Body of pancreas (tissue), 4 donors: ENCODE measurements at regions not wholly inside any gene's neighbourhood (a gene's known extent, or its start where the extent isn't known, plus 50 kb on each side); places are given as distances from the start of the nearest gene placed in this dataset.

Source experiments
- ATAC-seq: fragments of 150-250 bp; one replicate; pipeline ENCODE4 v1.9.1; 2016
- DNase-seq, 4 donors: peaks; one replicate each; pipeline ENCODE4 v3.0.0-alpha.2; 2019
- H3K27ac ChIP-seq, 4 donors: fragments of 200-600 bp; sonication (generic); 1 replicate in 3 of 4; 2 replicates in 1 of 4; pipeline versions ENCODE4 v1.5.1 to v1.6.1; 2016 to 2019; ENCODE audit warnings: mild to moderate bottlenecking in 1 of 4, mixed read lengths in 1 of 4, moderate library complexity in 1 of 4
- H3K27me3 ChIP-seq, 2 donors: fragments of 200-600 bp; sonication (generic); one replicate each; pipeline ENCODE4 v1.6.0; 2016; ENCODE audit warnings: mild to moderate bottlenecking in 1 of 2
- H3K36me3 ChIP-seq, 2 donors: fragments of 200-600 bp; sonication (generic); replicated peaks in 1 of 2; 2 replicates each; pipeline ENCODE4 v1.5.1; 2016; ENCODE audit warnings: low read depth in 2 of 2; ENCODE audit not compliant: insufficient read depth in 1 of 2
- H3K4me1 ChIP-seq: fragments of 200-600 bp; sonication (generic); one replicate; pipeline ENCODE4 v1.6.0; 2016
- H3K4me3 ChIP-seq, 2 donors: fragments of 200-600 bp; sonication (generic); 1 replicate in 1 of 2; 2 replicates in 1 of 2; pipeline ENCODE4 v1.5.1; 2016 to 2019
- H3K9me3 ChIP-seq, 3 donors: fragments of 200-600 bp; sonication (generic); 1 replicate in 2 of 3; 2 replicates in 1 of 3; pipeline ENCODE4 v1.5.1; 2016
- POLR2A ChIP-seq, 3 donors: fragments of 450-650 bp; IDR thresholded peaks; one replicate each; pipeline ENCODE4 v1.6.1; 2016; ENCODE audit warnings: antibody characterized with exemption in 3 of 3, mild to moderate bottlenecking in 2 of 3
- WGBS, 2 donors: methylation state at CpG; one replicate each; pipeline ENCODE4 v1.1.5; 2017; 5-methylcytosine and 5-hydroxymethylcytosine counted together
- intact Hi-C: fragments of 100-400 bp; cut with DNase I; formaldehyde crosslinking; loops from one replicate; pipeline ENCODE4 v1.15.1; 2023
- TF ChIP-seq, protein P1 (sequence below), 7 experiments: fragments of 450-650 bp in 4 of 7; fragments of 200-600 bp in 3 of 7; sonication (generic) in 3 of 7; IDR thresholded peaks; one replicate each; pipeline ENCODE4 v1.5.1; 2016 to 2019; ENCODE audit warnings: antibody characterized with exemption in 7 of 7

DNA sequence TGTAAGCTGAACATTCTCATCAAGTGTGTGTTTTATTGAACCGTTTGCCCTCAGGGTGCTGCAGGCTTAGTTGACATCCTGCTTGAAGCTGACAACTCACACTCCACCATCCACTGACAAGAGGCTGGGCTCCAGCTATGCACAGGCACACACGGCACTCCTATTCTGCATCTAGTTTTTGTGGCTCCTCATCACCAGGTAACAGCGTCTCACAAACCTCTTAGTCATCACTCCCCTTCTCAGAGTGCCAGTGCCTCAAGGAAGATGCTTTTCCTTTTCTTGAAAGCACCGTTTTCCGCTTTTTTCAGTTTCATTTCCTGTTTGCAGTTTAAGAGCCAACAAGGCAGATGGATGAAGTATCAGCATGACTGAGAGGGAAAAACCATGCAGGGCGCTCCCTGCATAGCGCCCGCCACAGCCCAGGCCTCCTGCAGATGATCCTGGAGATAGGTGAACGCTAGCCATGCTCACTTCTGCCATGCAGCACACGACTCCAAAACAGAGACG is 491.2 kb downstream of the COG6 start:
- H3K27me3 ChIP-seq = no peaks in the 10 kb centered on the region
- TF ChIP-seq, protein P1, sequence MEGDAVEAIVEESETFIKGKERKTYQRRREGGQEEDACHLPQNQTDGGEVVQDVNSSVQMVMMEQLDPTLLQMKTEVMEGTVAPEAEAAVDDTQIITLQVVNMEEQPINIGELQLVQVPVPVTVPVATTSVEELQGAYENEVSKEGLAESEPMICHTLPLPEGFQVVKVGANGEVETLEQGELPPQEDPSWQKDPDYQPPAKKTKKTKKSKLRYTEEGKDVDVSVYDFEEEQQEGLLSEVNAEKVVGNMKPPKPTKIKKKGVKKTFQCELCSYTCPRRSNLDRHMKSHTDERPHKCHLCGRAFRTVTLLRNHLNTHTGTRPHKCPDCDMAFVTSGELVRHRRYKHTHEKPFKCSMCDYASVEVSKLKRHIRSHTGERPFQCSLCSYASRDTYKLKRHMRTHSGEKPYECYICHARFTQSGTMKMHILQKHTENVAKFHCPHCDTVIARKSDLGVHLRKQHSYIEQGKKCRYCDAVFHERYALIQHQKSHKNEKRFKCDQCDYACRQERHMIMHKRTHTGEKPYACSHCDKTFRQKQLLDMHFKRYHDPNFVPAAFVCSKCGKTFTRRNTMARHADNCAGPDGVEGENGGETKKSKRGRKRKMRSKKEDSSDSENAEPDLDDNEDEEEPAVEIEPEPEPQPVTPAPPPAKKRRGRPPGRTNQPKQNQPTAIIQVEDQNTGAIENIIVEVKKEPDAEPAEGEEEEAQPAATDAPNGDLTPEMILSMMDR (IDR thresholded peaks at IDR 0.05) = no peak
- TF ChIP-seq POLR2A (IDR thresholded peaks at IDR 0.05) = no peak
- 65 to 84% methylated on average over 11 of the region's 11 CpGs for WGBS, 2 donors
- H3K4me3 ChIP-seq = no peak overlapping the region
- peaks cover 7% of the 10 kb centered on the region for H3K4me1 ChIP-seq
- intact Hi-C loops = no loop called here
- ATAC-seq (no peak), DNase-seq (no peak)
- no peaks in the 10 kb centered on the region for H3K9me3 ChIP-seq
- H3K36me3 ChIP-seq = no peaks in the 10 kb centered on the region
- H3K27ac ChIP-seq = no peak overlapping the region

DNA sequence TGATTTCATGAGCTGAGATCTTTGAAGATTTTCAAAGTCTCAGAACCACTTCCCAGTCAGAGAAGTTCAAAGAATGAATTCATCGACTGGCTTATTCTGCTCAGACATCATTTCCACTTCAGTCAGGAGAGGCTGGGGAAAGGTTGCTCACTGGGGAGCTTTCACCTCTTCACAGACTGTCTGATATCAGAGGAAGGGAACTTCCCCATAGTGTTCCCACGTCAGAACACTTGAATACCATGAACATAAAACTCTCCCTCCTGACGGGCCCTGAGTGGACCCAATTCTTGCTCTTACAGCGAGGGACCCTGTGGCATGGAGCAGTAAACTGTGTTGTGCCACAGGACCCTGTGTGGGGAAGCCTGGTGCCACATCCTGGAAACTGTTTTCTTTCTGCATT is 492.6 kb downstream of the COG6 start:
- no peak for TF ChIP-seq POLR2A (IDR thresholded peaks at IDR 0.05)
- TF ChIP-seq, protein P1 (IDR thresholded peaks at IDR 0.05) = no peak
- Histone ChIP-seq H3K4me1 (peaks cover 22% of the 10 kb centered on the region), H3K27me3 (no peaks in the 10 kb centered on the region), H3K36me3 (no peaks in the 10 kb centered on the region), H3K9me3 (no peaks in the 10 kb centered on the region), H3K27ac (no peak overlapping the region), H3K4me3 (no peak overlapping the region)
- DNase-seq (no peak), ATAC-seq (no peak)
- 84 to 88% methylated on average over 4 of the region's 4 CpGs for WGBS, 2 donors
- intact Hi-C loops = no loop called here

DNA sequence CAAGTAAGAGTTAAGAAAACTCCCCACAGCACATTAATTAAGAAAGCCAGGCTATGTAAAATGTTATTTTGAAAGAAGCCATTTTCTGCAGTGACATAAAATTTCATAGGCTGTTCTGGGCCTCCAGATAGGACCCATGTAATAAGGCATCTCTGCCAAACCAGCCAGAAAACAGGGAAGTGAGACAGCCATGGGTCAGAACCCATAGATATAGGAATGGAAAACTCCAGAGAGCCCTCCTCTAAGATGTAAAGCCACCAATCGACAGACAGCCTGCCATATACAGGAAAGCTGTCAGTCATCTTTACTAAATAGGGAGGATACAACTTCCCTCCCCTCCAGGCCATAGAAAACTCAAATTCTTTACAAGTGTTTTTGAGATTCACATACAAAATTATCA is 493.3 kb downstream of the COG6 start:
- H3K27ac ChIP-seq = no peak overlapping the region
- peaks cover 28% of the 10 kb centered on the region for H3K4me1 ChIP-seq
- no peaks in the 10 kb centered on the region for H3K27me3 ChIP-seq
- no peaks in the 10 kb centered on the region for H3K36me3 ChIP-seq
- no peaks in the 10 kb centered on the region for H3K9me3 ChIP-seq
- DNase-seq (no peak), ATAC-seq (no peak)
- TF ChIP-seq, protein P1 (IDR thresholded peaks at IDR 0.05) = no peak
- no peak for TF ChIP-seq POLR2A (IDR thresholded peaks at IDR 0.05)
- intact Hi-C loops = no loop called here
- WGBS, 2 donors = 76 to 94% methylated on average over 1 of the region's 1 CpG
- H3K4me3 ChIP-seq = no peak overlapping the region

DNA sequence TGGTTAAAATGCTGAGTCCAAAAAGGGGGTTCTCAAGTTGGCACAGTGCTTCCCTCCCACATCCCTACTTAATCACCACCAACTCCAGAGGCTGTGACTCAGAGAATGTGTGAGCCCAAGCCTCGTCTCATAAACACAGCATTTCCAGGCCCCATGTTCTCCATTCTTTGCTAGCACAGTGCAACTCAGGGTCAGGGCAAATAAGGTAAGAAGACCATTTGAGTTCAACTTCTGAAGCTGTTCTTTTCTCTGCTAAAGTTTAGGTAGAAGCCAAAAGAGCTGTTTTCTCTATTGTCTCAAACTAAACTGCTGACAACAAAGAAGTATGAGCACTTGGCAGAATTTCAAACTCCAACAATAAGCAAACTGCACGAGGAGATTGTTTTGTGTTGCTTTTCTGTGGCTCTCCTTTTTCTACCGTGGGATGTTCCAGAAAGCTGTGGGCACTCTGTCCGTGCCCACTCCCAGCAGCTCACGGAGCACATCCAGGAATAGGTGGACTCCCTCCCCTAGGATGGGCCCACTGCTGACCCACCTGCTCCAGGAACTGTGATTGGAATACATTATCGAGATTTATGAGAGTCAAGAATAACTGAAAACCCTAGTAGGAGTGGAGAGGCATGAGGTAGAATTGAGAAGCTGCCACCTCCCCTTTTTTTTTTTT is 494.3 kb downstream of the COG6 start:
- H3K4me3 ChIP-seq = no peak overlapping the region
- H3K4me1 ChIP-seq = peaks cover 28% of the 10 kb centered on the region
- no peaks in the 10 kb centered on the region for H3K36me3 ChIP-seq
- H3K27ac ChIP-seq = no peak overlapping the region
- ATAC-seq (peak; percentile 47), DNase-seq (peak in 2 of 4 donors; percentile 33 to 41)
- intact Hi-C loops = no loop called here
- no peaks in the 10 kb centered on the region for H3K27me3 ChIP-seq
- no peak for TF ChIP-seq POLR2A (IDR thresholded peaks at IDR 0.05)
- TF ChIP-seq, protein P1 (IDR thresholded peaks at IDR 0.05) = no peak
- H3K9me3 ChIP-seq = no peaks in the 10 kb centered on the region
- WGBS, 2 donors = 61 to 64% methylated on average over 6 of the region's 6 CpGs

DNA sequence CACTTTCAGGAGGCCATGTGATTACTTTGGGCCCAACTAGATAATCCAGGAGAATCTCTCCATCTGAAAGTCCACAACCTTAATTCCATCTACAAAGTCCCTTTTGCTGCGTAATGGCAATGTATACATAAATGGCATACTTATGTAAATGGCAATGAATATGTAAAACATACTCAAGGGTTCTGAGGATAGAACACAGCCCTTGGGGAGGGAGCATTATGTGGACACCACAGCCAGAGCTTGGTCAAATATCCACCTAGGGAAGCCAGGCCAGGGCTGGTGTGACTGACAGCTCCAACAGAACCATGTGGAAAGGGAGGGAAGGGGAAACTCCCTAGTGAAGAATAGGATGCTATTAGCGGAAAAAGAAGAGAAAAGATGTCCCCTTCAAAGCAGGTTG is 496.2 kb downstream of the COG6 start:
- H3K4me3 ChIP-seq = no peak overlapping the region
- no peaks in the 10 kb centered on the region for H3K36me3 ChIP-seq
- no peak for DNase-seq
- WGBS, 2 donors = 90 to 98% methylated on average over 2 of the region's 2 CpGs
- intact Hi-C loops = no loop called here
- no peaks in the 10 kb centered on the region for H3K27me3 ChIP-seq
- H3K9me3 ChIP-seq = no peaks in the 10 kb centered on the region
- ATAC-seq = no peak
- no peak overlapping the region for H3K27ac ChIP-seq
- TF ChIP-seq POLR2A (IDR thresholded peaks at IDR 0.05) = no peak
- TF ChIP-seq, protein P1 (IDR thresholded peaks at IDR 0.05) = no peak
- peaks cover 28% of the 10 kb centered on the region for H3K4me1 ChIP-seq
